Motor neuron (in vitro differentiated cells): ENCODE measurements at regions not wholly inside any gene's neighbourhood (a gene's known extent, or its start where the extent isn't known, plus 50 kb on each side); places are given as distances from the start of the nearest gene placed in this dataset.

Experiments
- ATAC-seq, 8 experiments: fragments of 200-7000 bp; cut with Tn5 transposase; replicated peaks in 6 of 8; 2 replicates each; pipeline ENCODE4 v1.8.0; 2021; ENCODE audit warnings: mild to moderate bottlenecking in 8 of 8, moderate library complexity in 8 of 8
- H3K27ac ChIP-seq, 2 donors: fragments of 250-450 bp; sonication (Bioruptor Pico); 2 replicates each; pipeline ENCODE4 v1.9.0; 2021; ENCODE audit warnings: antibody characterized with exemption in 2 of 2, mild to moderate bottlenecking in 2 of 2, moderate library complexity in 1 of 2
- H3K4me1 ChIP-seq, 2 donors: fragments of 250-450 bp; sonication (Bioruptor Pico); replicated peaks in 1 of 2; 2 replicates each; pipeline ENCODE4 v1.6.1; 2021; ENCODE audit warnings: antibody characterized with exemption in 2 of 2, mild to moderate bottlenecking in 2 of 2, moderate library complexity in 1 of 2
- H3K4me3 ChIP-seq, 5 donors: fragments of 250-450 bp; sonication (Bioruptor Pico); 2 replicates each; pipeline ENCODE4 v1.9.0; 2021; ENCODE audit warnings: antibody characterized with exemption in 5 of 5, mild to moderate bottlenecking in 5 of 5, moderate library complexity in 4 of 5
- WGBS, 10 experiments: fragments of 450-650 bp; shearing (Covaris generic); methylation state at CpG; one replicate each; pipeline ENCODE4 v1.0.0; 2022; 5-methylcytosine and 5-hydroxymethylcytosine counted together
- in situ Hi-C, 9 experiments: fragments of 400-800 bp; cut with MboI; loops; one replicate each; pipeline ENCODE4 v1.15.0; 2021; ENCODE audit warnings: low sequenced_read_pairs in 9 of 9, low pct_unique_long_range_greater_than_20kb in 2 of 9; ENCODE audit not compliant: unreplicated experiment in 9 of 9

- in situ Hi-C loops: no loop called here
- H3K4me3 ChIP-seq: no peak overlapping the region
- no peak overlapping the region for H3K27ac ChIP-seq
- WGBS, 10 experiments: 40 to 100% (median 83%) methylated on average over 1 to 5 of the region's 6 CpGs
- no peaks in the 10 kb centered on the region for H3K4me1 ChIP-seq
- ATAC-seq: no peak
Observed at GRCh38 chr5:14983666-14984441, 112.3 kb upstream of the ANKH start.

- H3K4me3 ChIP-seq: no peak overlapping the region
- 0 to 86% (median 65%) methylated on average over 1 to 2 of the region's 2 CpGs; no CpG with 5 or more reads in 2 of the 10 experiments for WGBS, 10 experiments
- H3K27ac ChIP-seq: no peak overlapping the region
- H3K4me1 ChIP-seq: no peaks in the 10 kb centered on the region
- in situ Hi-C loops: no loop called here
- ATAC-seq: no peak
Observed at GRCh38 chr5:14980698-14981097, 109.1 kb upstream of the ANKH start.

- no peak overlapping the region for H3K27ac ChIP-seq
- no peaks in the 10 kb centered on the region for H3K4me1 ChIP-seq
- in situ Hi-C loops: no loop called here
- ATAC-seq: no peak
- WGBS, 10 experiments: 10 to 100% (median 63%) methylated on average over 1 to 2 of the region's 2 CpGs; no CpG with 5 or more reads in 2 of the 10 experiments
- H3K4me3 ChIP-seq: no peak overlapping the region
Observed at GRCh38 chr5:14977058-14977685, 105.6 kb upstream of the ANKH start.

GRCh38 chr5:14976486-14976885, 104.9 kb upstream of the ANKH start:
- Histone ChIP-seq H3K4me1 (no peaks in the 10 kb centered on the region), H3K27ac (no peak overlapping the region), H3K4me3 (no peak overlapping the region)
- in situ Hi-C loops: no loop called here
- no peak for ATAC-seq
- 36 to 92% (median 81%) methylated on average over 2 to 7 of the region's 7 CpGs; no CpG with 5 or more reads in 1 of the 10 experiments for WGBS, 10 experiments

GRCh38 chr5:14971873-14972272, 100.3 kb upstream of the ANKH start:
- no peak for ATAC-seq
- Histone ChIP-seq H3K4me1 (no peaks in the 10 kb centered on the region), H3K4me3 (no peak overlapping the region), H3K27ac (no peak overlapping the region)
- in situ Hi-C loops: no loop called here
- WGBS, 10 experiments: 25 to 100% (median 89%) methylated on average over 1 to 3 of the region's 3 CpGs

GRCh38 chr5:14968796-14969195, 97.2 kb upstream of the ANKH start:
- Histone ChIP-seq H3K4me1 (no peaks in the 10 kb centered on the region), H3K27ac (no peak overlapping the region), H3K4me3 (no peak overlapping the region)
- ATAC-seq: no peak
- in situ Hi-C loops: no loop called here

GRCh38 chr5:14967166-14967565, 95.6 kb upstream of the ANKH start:
- ATAC-seq: no peak
- 27 to 98% (median 87%) methylated on average over 1 to 6 of the region's 6 CpGs; no CpG with 5 or more reads in 2 of the 10 experiments for WGBS, 10 experiments
- H3K4me3 ChIP-seq: no peak overlapping the region
- in situ Hi-C loops: no loop called here
- no peak overlapping the region for H3K27ac ChIP-seq
- H3K4me1 ChIP-seq: no peaks in the 10 kb centered on the region

- WGBS, 10 experiments: 0 to 100% (median 92%) methylated on average over 1 of the region's 1 CpG; no CpG with 5 or more reads in 3 of the 10 experiments
- no peaks in the 10 kb centered on the region for H3K4me1 ChIP-seq
- no peak overlapping the region for H3K27ac ChIP-seq
- no peak for ATAC-seq
- H3K4me3 ChIP-seq: no peak overlapping the region
- in situ Hi-C loops: no loop called here
Observed at GRCh38 chr5:14965815-14966214, 94.2 kb upstream of the ANKH start.

- Histone ChIP-seq H3K4me1 (no peaks in the 10 kb centered on the region), H3K27ac (no peak overlapping the region), H3K4me3 (no peak overlapping the region)
- in situ Hi-C loops: no loop called here
- WGBS, 10 experiments: 0 to 100% (median 71%) methylated on average over 1 to 2 of the region's 2 CpGs
- no peak for ATAC-seq
Observed at GRCh38 chr5:14962604-14963003, 91.0 kb upstream of the ANKH start.

GRCh38 chr5:14960120-14960462, 88.5 kb upstream of the ANKH start:
- Histone ChIP-seq H3K27ac (no peak overlapping the region), H3K4me3 (no peak overlapping the region), H3K4me1 (no peaks in the 10 kb centered on the region)
- WGBS, 10 experiments: 83 to 100% (median 100%) methylated on average over 1 to 7 of the region's 17 CpGs; no CpG with 5 or more reads in 7 of the 10 experiments
- ATAC-seq: no peak
- in situ Hi-C loops: no loop called here

GRCh38 chr5:14959399-14960119, 88.0 kb upstream of the ANKH start:
- no peak overlapping the region for H3K27ac ChIP-seq
- H3K4me1 ChIP-seq: no peaks in the 10 kb centered on the region
- 65 to 100% (median 90%) methylated on average over 1 to 10 of the region's 12 CpGs; no CpG with 5 or more reads in 1 of the 10 experiments for WGBS, 10 experiments
- no peak overlapping the region for H3K4me3 ChIP-seq
- in situ Hi-C loops: no loop called here
- ATAC-seq: no peak

GRCh38 chr5:14958188-14958587, 86.6 kb upstream of the ANKH start:
- H3K4me1 ChIP-seq: no peaks in the 10 kb centered on the region
- no peak overlapping the region for H3K4me3 ChIP-seq
- H3K27ac ChIP-seq: no peak overlapping the region
- ATAC-seq: no peak
- in situ Hi-C loops: no loop called here
- 86 to 100% (median 88%) methylated on average over 1 of the region's 2 CpGs; no CpG with 5 or more reads in 7 of the 10 experiments for WGBS, 10 experiments

- no peak overlapping the region for H3K27ac ChIP-seq
- in situ Hi-C loops: no loop called here
- WGBS, 10 experiments: 37 to 80% (median 61%) methylated on average over 2 to 6 of the region's 6 CpGs; no CpG with 5 or more reads in 1 of the 10 experiments
- no peaks in the 10 kb centered on the region for H3K4me1 ChIP-seq
- no peak overlapping the region for H3K4me3 ChIP-seq
- ATAC-seq: no peak
Observed at GRCh38 chr5:14956423-14957046, 85.0 kb upstream of the ANKH start.
